A673 (cell line): ENCODE measurements at regions not wholly inside any gene's neighbourhood (a gene's known extent, or its start where the extent isn't known, plus 50 kb on each side); places are given as distances from the start of the nearest gene placed in this dataset.

Source experiments
- BruUV-seq: library from RNA; stranded (reverse); fragments of 400-500 nt; replicated peaks from 2 replicates; lab custom pipeline; 2021; lab: Mats Ljungman, UMichigan
- CTCF ChIA-PET: fragments of 300-600 bp; sonication (Branson Sonifier 250); formaldehyde crosslinking; loops from one replicate; lab custom pipeline; 2022; ENCODE audit warnings: antibody characterized with exemption; lab: Charles Lee
- POLR2A ChIA-PET: fragments of 300-600 bp; sonication (Branson Sonifier 250); formaldehyde crosslinking; loops from one replicate; lab custom pipeline; 2022; ENCODE audit warnings: antibody characterized with exemption; ENCODE audit not compliant: low non-redundant PET; lab: Charles Lee
- DNase-seq: peaks from one replicate; pipeline ENCODE4 v3.0.0-alpha.2; 2015; ENCODE audit warnings: low spot score
- H3K27ac ChIP-seq: fragments of 200-600 bp; sonication (generic); 2 replicates; pipeline ENCODE4 v1.5.1; 2016; ENCODE audit warnings: mixed run types, low read depth, mild to moderate bottlenecking, mixed read lengths, antibody characterized with exemption, low read length; ENCODE audit not compliant: poor library complexity, severe bottlenecking
- H3K27me3 ChIP-seq: fragments of 200-600 bp; sonication (generic); replicated peaks from 2 replicates; pipeline ENCODE4 v1.6.1; 2017; ENCODE audit warnings: mixed run types, low read depth, mild to moderate bottlenecking, mixed read lengths, antibody characterized with exemption, low read length; ENCODE audit not compliant: insufficient read depth, poor library complexity
- H3K36me3 ChIP-seq: fragments of 200-600 bp; sonication (generic); 2 replicates; pipeline ENCODE4 v1.6.1; 2016; ENCODE audit warnings: mixed run types, mild to moderate bottlenecking, mixed read lengths, antibody characterized with exemption, low read length; ENCODE audit not compliant: insufficient read depth, poor library complexity, severe bottlenecking
- H3K4me1 ChIP-seq: fragments of 200-600 bp; sonication (generic); 2 replicates; pipeline ENCODE4 v1.6.1; 2017; ENCODE audit warnings: mixed run types, mild to moderate bottlenecking, mixed read lengths, antibody characterized with exemption, low read length; ENCODE audit not compliant: insufficient read depth, poor library complexity, severe bottlenecking
- H3K4me3 ChIP-seq: fragments of 200-600 bp; sonication (generic); 2 replicates; pipeline ENCODE4 v1.5.1; 2016; ENCODE audit warnings: low read depth, mixed run types, mild to moderate bottlenecking, mixed read lengths, low read length; ENCODE audit not compliant: poor library complexity, severe bottlenecking
- H3K9me3 ChIP-seq: fragments of 200-600 bp; sonication (generic); 2 replicates; pipeline ENCODE4 v1.6.1; 2016; ENCODE audit warnings: mixed run types, low read depth, mild to moderate bottlenecking, mixed read lengths, antibody characterized with exemption, low read length; ENCODE audit not compliant: poor library complexity, severe bottlenecking
- EZH2 ChIP-seq: fragments of 200-600 bp; sonication (generic); IDR thresholded peaks from 2 replicates; pipeline ENCODE4 v1.6.1; 2017; ENCODE audit warnings: borderline replicate concordance, low read depth, mild to moderate bottlenecking, mixed read lengths, antibody characterized with exemption, low read length; ENCODE audit not compliant: poor library complexity, severe bottlenecking
- intact Hi-C: fragments of 100-400 bp; cut with micrococcal nuclease; formaldehyde crosslinking; loops from one replicate; pipeline ENCODE4 v1.10.0; 2022; ENCODE audit not compliant: unreplicated experiment
- TF ChIP-seq, protein P1 (sequence below): fragments of 300-800, 200-600 bp; sonication (generic); conservative IDR thresholded peaks from 2 replicates; pipeline ENCODE4 v1.5.1; 2017; ENCODE audit warnings: low read depth, mild to moderate bottlenecking, antibody characterized with exemption, low read length, moderate library complexity, mixed read lengths

GRCh38 chr2:204143216-204144014 is 206.9 kb downstream of the ICOS start:
- Histone ChIP-seq H3K27me3 (no peaks in the 10 kb centered on the region), H3K4me1 (peaks cover 3% of the 10 kb centered on the region), H3K4me3 (no peak overlapping the region), H3K9me3 (no peaks in the 10 kb centered on the region), H3K27ac (no peak overlapping the region), H3K36me3 (no peaks in the 10 kb centered on the region)
- BruUV-seq = no TSS peak
- no peak for DNase-seq
- no peak for TF ChIP-seq EZH2
- TF ChIP-seq, protein P1, sequence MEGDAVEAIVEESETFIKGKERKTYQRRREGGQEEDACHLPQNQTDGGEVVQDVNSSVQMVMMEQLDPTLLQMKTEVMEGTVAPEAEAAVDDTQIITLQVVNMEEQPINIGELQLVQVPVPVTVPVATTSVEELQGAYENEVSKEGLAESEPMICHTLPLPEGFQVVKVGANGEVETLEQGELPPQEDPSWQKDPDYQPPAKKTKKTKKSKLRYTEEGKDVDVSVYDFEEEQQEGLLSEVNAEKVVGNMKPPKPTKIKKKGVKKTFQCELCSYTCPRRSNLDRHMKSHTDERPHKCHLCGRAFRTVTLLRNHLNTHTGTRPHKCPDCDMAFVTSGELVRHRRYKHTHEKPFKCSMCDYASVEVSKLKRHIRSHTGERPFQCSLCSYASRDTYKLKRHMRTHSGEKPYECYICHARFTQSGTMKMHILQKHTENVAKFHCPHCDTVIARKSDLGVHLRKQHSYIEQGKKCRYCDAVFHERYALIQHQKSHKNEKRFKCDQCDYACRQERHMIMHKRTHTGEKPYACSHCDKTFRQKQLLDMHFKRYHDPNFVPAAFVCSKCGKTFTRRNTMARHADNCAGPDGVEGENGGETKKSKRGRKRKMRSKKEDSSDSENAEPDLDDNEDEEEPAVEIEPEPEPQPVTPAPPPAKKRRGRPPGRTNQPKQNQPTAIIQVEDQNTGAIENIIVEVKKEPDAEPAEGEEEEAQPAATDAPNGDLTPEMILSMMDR = no peak
- intact Hi-C loops = loop anchor here (2.0 to 10.0 kb wide), 6 partner anchors 117 to 1741 kb away; no protein-coding TSS in a partner anchor
- ChIA-PET POLR2A (no interaction called here), CTCF (no interaction called here)

DNA sequence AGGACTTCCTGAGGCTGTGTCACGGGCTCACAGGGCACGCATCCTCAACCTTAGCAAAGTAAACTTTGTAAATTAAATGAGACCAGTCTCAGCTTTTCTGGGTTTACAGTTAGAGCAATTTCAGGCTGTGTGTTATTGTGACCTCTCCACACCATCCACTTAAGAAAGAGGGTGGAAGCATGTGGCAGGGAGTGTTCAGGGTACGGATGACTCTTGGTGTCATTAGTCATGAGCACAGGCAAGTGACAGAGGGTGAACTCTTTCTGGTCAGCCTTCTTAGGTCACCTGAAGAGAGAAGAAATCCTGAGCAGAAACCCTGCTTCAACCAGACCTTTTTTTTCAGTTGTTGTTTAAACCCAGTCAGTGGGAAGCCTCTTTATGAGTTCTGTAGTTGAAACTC is 207.9 kb downstream of the ICOS start:
- ChIA-PET POLR2A (no interaction called here), CTCF (no interaction called here)
- Histone ChIP-seq H3K27ac (no peak overlapping the region), H3K9me3 (no peaks in the 10 kb centered on the region), H3K4me1 (peaks cover 3% of the 10 kb centered on the region), H3K4me3 (no peak overlapping the region), H3K36me3 (no peaks in the 10 kb centered on the region), H3K27me3 (no peaks in the 10 kb centered on the region)
- TF ChIP-seq EZH2 = no peak
- TF ChIP-seq, protein P1 = no peak
- no peak for DNase-seq
- BruUV-seq = no TSS peak
- intact Hi-C loops = loop anchor here (2.0 to 10.0 kb wide), 6 partner anchors 116 to 1740 kb away; no protein-coding TSS in a partner anchor

GRCh38 chr2:204145263-204145751 is 208.7 kb downstream of the ICOS start:
- peak overlapping the region; percentile 55 for H3K27ac ChIP-seq
- peaks cover 3% of the 10 kb centered on the region for H3K4me1 ChIP-seq
- intact Hi-C loops = loop anchor here (2.0 to 10.0 kb wide), 8 partner anchors 115 to 1802 kb away; no protein-coding TSS in a partner anchor
- ChIA-PET POLR2A (no interaction called here), CTCF (interaction anchor here (0.5 to 1.0 kb wide), 10 partner anchors 9 to 1781 kb away, joined by 3 to 6 read pairs (median 4); no protein-coding TSS in a partner anchor)
- no peaks in the 10 kb centered on the region for H3K36me3 ChIP-seq
- H3K4me3 ChIP-seq = peak overlapping the region; percentile 35
- no peaks in the 10 kb centered on the region for H3K27me3 ChIP-seq
- no peak for TF ChIP-seq EZH2
- TF ChIP-seq, protein P1 = peak; percentile 98
- peak; percentile 89 for DNase-seq
- no TSS peak for BruUV-seq
- no peaks in the 10 kb centered on the region for H3K9me3 ChIP-seq
